HCT116 (cell line): ENCODE measurements at regions not wholly inside any gene's neighbourhood (a gene's known extent, or its start where the extent isn't known, plus 50 kb on each side); places are given as distances from the start of the nearest gene placed in this dataset.
A peak's percentile ranks its signal among the peaks of the same experiment; 100 is the strongest.

Experiments used
- ATAC-seq: fragments of 200-7000 bp; cut with Tn5 transposase; 2 replicates; pipeline ENCODE4 v1.9.1; 2020; ENCODE audit warnings: mild to moderate bottlenecking, moderate library complexity
- BruUV-seq: library from RNA; stranded (reverse); fragments of 400-500 nt; replicated peaks from 2 replicates; lab custom pipeline; 2021; lab: Mats Ljungman, UMichigan
- CTCF ChIA-PET: fragments of 300-600 bp; sonication (Branson Sonifier 250); formaldehyde crosslinking; loops from one replicate; lab custom pipeline; 2021; ENCODE audit warnings: antibody characterized with exemption; lab: Charles Lee
- POLR2A ChIA-PET: fragments of 300-600, 350-600 bp; sonication (Branson Sonifier 250); formaldehyde crosslinking; loops from one replicate; lab custom pipeline; 2021; ENCODE audit warnings: antibody characterized with exemption; lab: Charles Lee
- RAD21 ChIA-PET, 2 experiments: fragments of 300-600 bp; sonication (Branson Sonifier 250); formaldehyde crosslinking; loops; one replicate each; lab custom pipeline; 2023; ENCODE audit warnings: low total read pairs in 2 of 2; ENCODE audit not compliant: uncharacterized antibody in 2 of 2, unreplicated experiment in 2 of 2, low non-redundant PET in 1 of 2; lab: Charles Lee
- DNase-seq: peaks from one replicate; pipeline ENCODE4 v3.0.0-alpha.2; 2010; ENCODE audit warnings: low read depth, low spot score
- H2AFZ ChIP-seq: fragments of 200-600 bp; shearing (Covaris generic), sonication (generic); 2 replicates; pipeline ENCODE4 v1.6.1; 2017; ENCODE audit warnings: low read depth, mixed run types, mixed read lengths, antibody characterized with exemption, low read length; ENCODE audit not compliant: poor library complexity, severe bottlenecking
- H3K27ac ChIP-seq: 2 replicates; pipeline ENCODE4 v1.5.1; 2012; ENCODE audit warnings: low read depth, low read length
- H3K27me3 ChIP-seq: fragments of 200-600 bp; sonication (generic); 2 replicates; pipeline ENCODE4 v1.6.1; 2016; ENCODE audit warnings: mixed run types, low read length, mixed read lengths; ENCODE audit not compliant: insufficient read depth
- H3K36me3 ChIP-seq, 2 experiments: fragments of 200-500 bp in 1 of 2; fragments of 200-600 bp in 1 of 2; sonication (Bioruptor generic) in 1 of 2; sonication (generic) in 1 of 2; 2 replicates each; pipeline versions ENCODE4 v1.5.1 to v1.6.1; 2014 to 2016; ENCODE audit warnings: low read length in 2 of 2, inconsistent platforms in 1 of 2, mixed read lengths in 1 of 2, mixed run types in 1 of 2; ENCODE audit not compliant: insufficient read depth in 2 of 2, control insufficient read depth in 1 of 2
- H3K4me1 ChIP-seq, 2 experiments: fragments of 200-600 bp in 1 of 2; sonication (generic) in 1 of 2; 2 replicates each; pipeline versions ENCODE4 v1.5.1 to v1.6.1; 2012 to 2017; ENCODE audit warnings: low read length in 2 of 2, inconsistent platforms in 1 of 2, mild to moderate bottlenecking in 1 of 2, mixed read lengths in 1 of 2, mixed run types in 1 of 2, moderate library complexity in 1 of 2; ENCODE audit not compliant: insufficient read depth in 2 of 2, control insufficient read depth in 1 of 2
- H3K4me2 ChIP-seq: fragments of 200-600 bp; sonication (generic); 2 replicates; pipeline ENCODE4 v1.6.1; 2017; ENCODE audit warnings: mixed run types, low read length, mixed read lengths
- H3K4me3 ChIP-seq, 2 experiments: fragments of 200-600 bp in 1 of 2; sonication (generic) in 1 of 2; replicated peaks in 1 of 2; 2 replicates each; pipeline ENCODE4 v1.5.1; 2011 to 2016; ENCODE audit warnings: low read length in 2 of 2, control low read depth in 1 of 2, low read depth in 1 of 2, mild to moderate bottlenecking in 1 of 2, mixed read lengths in 1 of 2, mixed run types in 1 of 2
- H3K79me2 ChIP-seq: fragments of 200-600 bp; sonication (generic); 2 replicates; pipeline ENCODE4 v1.6.1; 2017; ENCODE audit warnings: mild to moderate bottlenecking, mixed run types, low read length, moderate library complexity, mixed read lengths; ENCODE audit not compliant: insufficient read depth
- H3K9ac ChIP-seq: fragments of 200-600 bp; sonication (generic); 2 replicates; pipeline ENCODE4 v1.6.1; 2016; ENCODE audit warnings: low read length, mixed read lengths
- H3K9me2 ChIP-seq: fragments of 200-600 bp; sonication (generic), shearing (Covaris generic); 2 replicates; pipeline ENCODE4 v1.6.1; 2017; ENCODE audit warnings: mixed run types, mild to moderate bottlenecking, moderate library complexity; ENCODE audit not compliant: insufficient read depth
- H3K9me3 ChIP-seq, 2 experiments: fragments of 200-500 bp in 1 of 2; fragments of 200-600 bp in 1 of 2; sonication (Bioruptor generic) in 1 of 2; sonication (generic) in 1 of 2; 2 replicates each; pipeline ENCODE4 v1.6.1; 2014 to 2017; ENCODE audit warnings: low read length in 2 of 2, mixed read lengths in 2 of 2, inconsistent platforms in 1 of 2, low read depth in 1 of 2, mild to moderate bottlenecking in 1 of 2, mixed run types in 1 of 2, moderate library complexity in 1 of 2; ENCODE audit not compliant: control insufficient read depth in 1 of 2, insufficient read depth in 1 of 2
- H4K20me1 ChIP-seq: fragments of 200-600 bp; sonication (generic), shearing (Covaris generic); 2 replicates; pipeline ENCODE4 v1.6.1; 2017; ENCODE audit warnings: mixed run types, mild to moderate bottlenecking, moderate library complexity; ENCODE audit not compliant: insufficient read depth
- CEBPB ChIP-seq: IDR thresholded peaks from 2 replicates; pipeline ENCODE4 v1.6.1; 2012; ENCODE audit warnings: low read depth
- EGR1 ChIP-seq: IDR thresholded peaks from 2 replicates; pipeline ENCODE4 v1.6.1; 2012; ENCODE audit warnings: low read depth
- ELF1 ChIP-seq: IDR thresholded peaks from 2 replicates; pipeline ENCODE4 v1.6.1; 2012; ENCODE audit warnings: low read depth, borderline replicate concordance
- EZH2 ChIP-seq: fragments of 200-600 bp; sonication (generic); IDR thresholded peaks from 2 replicates; pipeline ENCODE4 v1.6.1; 2017; ENCODE audit warnings: antibody characterized with exemption, mixed run types
- EZH2phosphoT487 ChIP-seq: fragments of 200-600 bp; IDR thresholded peaks from 2 replicates; pipeline ENCODE4 v1.6.1; 2018; ENCODE audit warnings: antibody characterized with exemption, borderline replicate concordance
- JUND ChIP-seq: IDR thresholded peaks from 2 replicates; pipeline ENCODE4 v1.6.1; 2012
- POLR2A ChIP-seq: IDR thresholded peaks from 2 replicates; pipeline ENCODE4 v1.7.0; 2011; ENCODE audit warnings: borderline replicate concordance; ENCODE audit not compliant: insufficient read depth, insufficient read length; ENCODE audit errors: extremely low read depth
- POLR2AphosphoS5 ChIP-seq: IDR thresholded peaks from 2 replicates; pipeline ENCODE4 v1.6.1; 2011; ENCODE audit warnings: mild to moderate bottlenecking, low read depth, low read length, moderate library complexity
- RAD21 ChIP-seq: IDR thresholded peaks from 2 replicates; pipeline ENCODE4 v1.6.1; 2012; ENCODE audit warnings: low read depth, mild to moderate bottlenecking
- SP1 ChIP-seq: IDR thresholded peaks from 2 replicates; pipeline ENCODE4 v1.6.1; 2012; ENCODE audit warnings: low read depth
- TCF7L2 ChIP-seq: IDR thresholded peaks from 2 replicates; pipeline ENCODE4 v1.7.0; 2011; ENCODE audit warnings: borderline replicate concordance, inconsistent platforms; ENCODE audit not compliant: insufficient read depth, insufficient read length; ENCODE audit errors: extremely low read depth
- intact Hi-C: fragments of 100-400 bp; cut with micrococcal nuclease; formaldehyde crosslinking; loops from 2 replicates; pipeline ENCODE4 v1.10.0; 2022
- TF ChIP-seq, protein P1 (sequence below): IDR thresholded peaks from 2 replicates; pipeline ENCODE4 v1.6.1; 2012
- TF ChIP-seq, protein P2 (sequence below), 3 experiments: fragments of 200-600 bp in 1 of 3; sonication (generic) in 1 of 3; IDR thresholded peaks in 2 of 3; conservative IDR thresholded peaks in 1 of 3; 2 replicates each; pipeline ENCODE4 v1.5.1; 2012 to 2017; ENCODE audit warnings: low read depth in 2 of 3, low read length in 2 of 3, antibody characterized with exemption in 1 of 3, borderline replicate concordance in 1 of 3, control low read depth in 1 of 3, mild to moderate bottlenecking in 1 of 3, mixed read lengths in 1 of 3, mixed run types in 1 of 3, moderate library complexity in 1 of 3; ENCODE audit not compliant: insufficient read depth in 1 of 3
- TF ChIP-seq, protein P3 (sequence below): IDR thresholded peaks from 2 replicates; pipeline ENCODE4 v1.6.1; 2011; ENCODE audit warnings: mild to moderate bottlenecking, low read length, moderate library complexity; ENCODE audit not compliant: insufficient replicate concordance; ENCODE audit errors: extremely low read depth

DNA sequence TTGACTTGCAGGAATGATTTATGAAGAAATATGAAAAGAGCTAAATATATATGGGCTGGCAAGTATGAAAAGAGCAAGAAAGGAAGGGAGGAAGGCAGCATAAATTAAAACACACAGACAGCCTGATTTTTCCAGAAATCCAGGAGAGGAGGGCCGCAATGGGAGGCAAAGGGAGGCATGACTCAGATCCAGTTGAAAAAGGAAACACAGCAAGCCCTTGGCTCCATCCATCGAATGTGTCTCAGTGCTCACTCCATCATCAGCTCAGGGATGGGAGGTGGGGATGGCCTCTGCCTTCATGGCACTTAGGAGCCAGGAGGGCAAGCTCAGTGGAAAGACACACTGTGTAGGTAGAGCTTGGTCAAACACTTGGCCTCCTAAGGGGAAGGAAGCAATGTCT is 75.7 kb upstream of the PDZD8 start:
- RAD21 ChIA-PET = no interaction called here

DNA sequence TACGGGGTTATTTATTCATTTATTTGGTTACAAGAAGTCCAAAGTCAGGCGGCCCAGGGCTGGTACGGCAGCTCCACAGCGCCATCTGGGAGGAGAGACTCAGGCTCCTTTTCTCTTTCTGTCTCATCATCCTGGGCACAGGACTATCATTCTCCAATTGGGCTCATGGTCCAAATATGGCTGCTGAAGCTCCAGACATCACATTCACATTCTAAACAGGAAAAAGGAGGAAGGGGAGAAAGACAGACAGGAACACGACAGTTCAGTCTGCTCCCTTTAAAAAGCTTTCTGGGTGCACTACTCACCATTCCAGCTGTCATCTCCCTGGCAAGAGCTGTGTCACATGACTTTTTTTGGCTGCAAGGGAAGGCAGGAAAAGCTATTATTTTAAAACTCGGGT is 74.4 kb upstream of the PDZD8 start:
- POLR2A ChIA-PET = interaction anchor here (0.6 to 1.1 kb wide), 3 partner anchors 12 to 47 kb away, joined by 3 to 5 read pairs (median 4); no protein-coding TSS in a partner anchor
- peak; percentile 95 for ATAC-seq
- TF ChIP-seq TCF7L2 = no peak
- no peak for TF ChIP-seq SP1
- TF ChIP-seq EGR1 = no peak
- no peak for TF ChIP-seq JUND
- TF ChIP-seq, protein P1, sequence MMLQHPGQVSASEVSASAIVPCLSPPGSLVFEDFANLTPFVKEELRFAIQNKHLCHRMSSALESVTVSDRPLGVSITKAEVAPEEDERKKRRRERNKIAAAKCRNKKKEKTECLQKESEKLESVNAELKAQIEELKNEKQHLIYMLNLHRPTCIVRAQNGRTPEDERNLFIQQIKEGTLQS = no peak
- no peak for TF ChIP-seq EZH2
- TF ChIP-seq CEBPB = no peak
- TF ChIP-seq ELF1 = no peak
- no peak for TF ChIP-seq POLR2AphosphoS5
- TF ChIP-seq POLR2A = no peak
- no peak for TF ChIP-seq EZH2phosphoT487
- peak; percentile 88 for TF ChIP-seq RAD21
- TF ChIP-seq, protein P2, sequence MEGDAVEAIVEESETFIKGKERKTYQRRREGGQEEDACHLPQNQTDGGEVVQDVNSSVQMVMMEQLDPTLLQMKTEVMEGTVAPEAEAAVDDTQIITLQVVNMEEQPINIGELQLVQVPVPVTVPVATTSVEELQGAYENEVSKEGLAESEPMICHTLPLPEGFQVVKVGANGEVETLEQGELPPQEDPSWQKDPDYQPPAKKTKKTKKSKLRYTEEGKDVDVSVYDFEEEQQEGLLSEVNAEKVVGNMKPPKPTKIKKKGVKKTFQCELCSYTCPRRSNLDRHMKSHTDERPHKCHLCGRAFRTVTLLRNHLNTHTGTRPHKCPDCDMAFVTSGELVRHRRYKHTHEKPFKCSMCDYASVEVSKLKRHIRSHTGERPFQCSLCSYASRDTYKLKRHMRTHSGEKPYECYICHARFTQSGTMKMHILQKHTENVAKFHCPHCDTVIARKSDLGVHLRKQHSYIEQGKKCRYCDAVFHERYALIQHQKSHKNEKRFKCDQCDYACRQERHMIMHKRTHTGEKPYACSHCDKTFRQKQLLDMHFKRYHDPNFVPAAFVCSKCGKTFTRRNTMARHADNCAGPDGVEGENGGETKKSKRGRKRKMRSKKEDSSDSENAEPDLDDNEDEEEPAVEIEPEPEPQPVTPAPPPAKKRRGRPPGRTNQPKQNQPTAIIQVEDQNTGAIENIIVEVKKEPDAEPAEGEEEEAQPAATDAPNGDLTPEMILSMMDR (IDR thresholded peaks at IDR 0.05 in 2 of 3, conservative IDR thresholded peaks at IDR 0.05 in 1 of 3; ENCODE audit: borderline replicate concordance in 1 of 3, insufficient read depth in 1 of 3, low read depth in 2 of 3, low read length in 2 of 3) = peak; percentile 86 to 96 (median 86)

More for the DNA sequence above, 75.7 kb upstream of the PDZD8 start:
- no peaks in the 10 kb centered on the region for H3K9me2 ChIP-seq
- H3K27ac ChIP-seq = no peak overlapping the region
- no peak for DNase-seq
- CTCF ChIA-PET = interaction anchor here (1.2 to 7.9 kb wide), 5 partner anchors 8 to 234 kb away, joined by 3 to 77 read pairs (median 8); no protein-coding TSS in a partner anchor
- H4K20me1 ChIP-seq = no peaks in the 10 kb centered on the region
- ATAC-seq = no peak
- H3K9me3 ChIP-seq = no peaks in the 10 kb centered on the region
- no peaks in the 10 kb centered on the region for H3K79me2 ChIP-seq
- H3K4me1 ChIP-seq = peaks cover 0 to 1% of the 10 kb centered on the region in 2 experiments; a peak in 3 of 4 replicates
- TF ChIP-seq, protein P3, sequence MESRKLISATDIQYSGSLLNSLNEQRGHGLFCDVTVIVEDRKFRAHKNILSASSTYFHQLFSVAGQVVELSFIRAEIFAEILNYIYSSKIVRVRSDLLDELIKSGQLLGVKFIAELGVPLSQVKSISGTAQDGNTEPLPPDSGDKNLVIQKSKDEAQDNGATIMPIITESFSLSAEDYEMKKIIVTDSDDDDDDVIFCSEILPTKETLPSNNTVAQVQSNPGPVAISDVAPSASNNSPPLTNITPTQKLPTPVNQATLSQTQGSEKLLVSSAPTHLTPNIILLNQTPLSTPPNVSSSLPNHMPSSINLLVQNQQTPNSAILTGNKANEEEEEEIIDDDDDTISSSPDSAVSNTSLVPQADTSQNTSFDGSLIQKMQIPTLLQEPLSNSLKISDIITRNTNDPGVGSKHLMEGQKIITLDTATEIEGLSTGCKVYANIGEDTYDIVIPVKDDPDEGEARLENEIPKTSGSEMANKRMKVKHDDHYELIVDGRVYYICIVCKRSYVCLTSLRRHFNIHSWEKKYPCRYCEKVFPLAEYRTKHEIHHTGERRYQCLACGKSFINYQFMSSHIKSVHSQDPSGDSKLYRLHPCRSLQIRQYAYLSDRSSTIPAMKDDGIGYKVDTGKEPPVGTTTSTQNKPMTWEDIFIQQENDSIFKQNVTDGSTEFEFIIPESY = no peak
- TF ChIP-seq, protein P1 = no peak
- no peak overlapping the region for H3K4me2 ChIP-seq
- no peak overlapping the region for H2AFZ ChIP-seq
- H3K27me3 ChIP-seq = no peaks in the 10 kb centered on the region
- POLR2A ChIA-PET = interaction anchor here (1.7 kb wide), 1 partner anchor 8 kb away, joined by 7 read pairs; no protein-coding TSS in a partner anchor
- H3K4me3 ChIP-seq = no peak overlapping the region
- no TSS peak for BruUV-seq
- no peak overlapping the region for H3K9ac ChIP-seq
- intact Hi-C loops = no loop called here
- no peaks in the 10 kb centered on the region for H3K36me3 ChIP-seq

More for the DNA sequence above, 74.4 kb upstream of the PDZD8 start:
- no TSS peak for BruUV-seq
- Histone ChIP-seq H3K9ac (no peak overlapping the region), H3K27ac (no peak overlapping the region), H3K4me2 (no peak overlapping the region), H3K4me1 (no peaks in the 10 kb centered on the region), H3K27me3 (no peaks in the 10 kb centered on the region), H3K36me3 (no peaks in the 10 kb centered on the region), H4K20me1 (no peaks in the 10 kb centered on the region), H3K79me2 (no peaks in the 10 kb centered on the region), H3K9me3 (no peaks in the 10 kb centered on the region), H3K9me2 (no peaks in the 10 kb centered on the region), H2AFZ (peak overlapping the region; percentile 81), H3K4me3 (no peak overlapping the region)
- CTCF ChIA-PET = interaction anchor here (0.7 to 7.9 kb wide), 16 partner anchors 10 to 265 kb away, joined by 3 to 77 read pairs (median 6); no protein-coding TSS in a partner anchor
- DNase-seq = peak; percentile 44
- RAD21 ChIA-PET = interaction anchor here (1.0 to 1.3 kb wide), 3 partner anchors 28 to 233 kb away, joined by 4 to 7 read pairs (median 6); no protein-coding TSS in a partner anchor
- intact Hi-C loops = loop anchor here (1.0 kb wide), 1 partner anchor 233 kb away; no protein-coding TSS in a partner anchor
